ENCODE measurements at regions not wholly inside any gene's neighbourhood (a gene's known extent, or its start where the extent isn't known, plus 50 kb on each side); places are given as distances from the start of the nearest gene placed in this dataset.

DNA sequence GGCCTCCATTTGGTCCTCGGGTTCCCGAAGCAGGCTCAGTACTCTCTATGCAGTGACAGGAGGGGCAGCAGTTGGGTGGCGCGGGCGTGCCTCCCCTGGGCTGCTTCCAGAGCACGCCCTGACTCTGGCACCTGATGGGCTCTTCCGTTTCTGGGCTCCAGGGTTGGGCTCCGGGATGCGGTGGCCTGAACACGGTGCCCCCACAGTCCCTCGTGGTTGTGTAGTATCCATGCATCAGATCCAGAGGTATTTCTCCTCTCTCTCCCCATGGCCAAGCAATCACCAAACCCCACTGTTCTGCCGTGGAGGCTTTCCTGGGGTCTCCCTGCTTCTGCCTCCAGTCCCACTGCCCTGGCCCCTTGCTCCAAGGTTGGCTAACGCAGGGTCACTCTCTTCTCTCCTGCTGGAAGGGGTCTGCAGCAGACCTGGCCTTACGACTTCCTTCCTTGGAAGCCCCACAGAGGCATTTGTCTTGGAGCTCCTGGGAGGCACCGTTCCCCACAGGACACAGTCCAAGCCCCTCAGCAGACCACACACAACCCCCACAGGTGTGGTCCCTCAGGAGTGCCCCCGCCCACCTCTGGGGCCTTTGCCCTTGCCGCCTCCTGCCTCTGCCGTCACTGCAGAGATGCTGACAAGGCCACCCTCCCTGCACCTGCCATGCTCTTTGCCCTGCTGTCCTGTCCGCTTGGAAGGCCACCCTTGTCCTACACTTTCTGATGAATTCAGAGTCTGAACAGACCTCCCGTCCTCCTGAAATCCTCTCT is 136.6 kb upstream of the ASB18 start:
- no peak for TF ChIP-seq POLR2A (IDR thresholded peaks at IDR 0.05)
- TF ChIP-seq, protein P1, sequence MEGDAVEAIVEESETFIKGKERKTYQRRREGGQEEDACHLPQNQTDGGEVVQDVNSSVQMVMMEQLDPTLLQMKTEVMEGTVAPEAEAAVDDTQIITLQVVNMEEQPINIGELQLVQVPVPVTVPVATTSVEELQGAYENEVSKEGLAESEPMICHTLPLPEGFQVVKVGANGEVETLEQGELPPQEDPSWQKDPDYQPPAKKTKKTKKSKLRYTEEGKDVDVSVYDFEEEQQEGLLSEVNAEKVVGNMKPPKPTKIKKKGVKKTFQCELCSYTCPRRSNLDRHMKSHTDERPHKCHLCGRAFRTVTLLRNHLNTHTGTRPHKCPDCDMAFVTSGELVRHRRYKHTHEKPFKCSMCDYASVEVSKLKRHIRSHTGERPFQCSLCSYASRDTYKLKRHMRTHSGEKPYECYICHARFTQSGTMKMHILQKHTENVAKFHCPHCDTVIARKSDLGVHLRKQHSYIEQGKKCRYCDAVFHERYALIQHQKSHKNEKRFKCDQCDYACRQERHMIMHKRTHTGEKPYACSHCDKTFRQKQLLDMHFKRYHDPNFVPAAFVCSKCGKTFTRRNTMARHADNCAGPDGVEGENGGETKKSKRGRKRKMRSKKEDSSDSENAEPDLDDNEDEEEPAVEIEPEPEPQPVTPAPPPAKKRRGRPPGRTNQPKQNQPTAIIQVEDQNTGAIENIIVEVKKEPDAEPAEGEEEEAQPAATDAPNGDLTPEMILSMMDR (IDR thresholded peaks at IDR 0.05) = no peak

All from uterus (tissue), 2 donors.